ENCODE measurements at regions not wholly inside any gene's neighbourhood (a gene's known extent, or its start where the extent isn't known, plus 50 kb on each side); places are given as distances from the start of the nearest gene placed in this dataset.

- no peak for TF ChIP-seq CTCF (conservative IDR thresholded peaks at IDR 0.05)
- no peak for TF ChIP-seq EZH2 (IDR thresholded peaks at IDR 0.05; ENCODE audit: low read depth)
These were observed 164.9 kb upstream of the SEMA6A start for GRCh38 chr5:116739571-116739970.
